Urothelium cell line (cell line): ENCODE measurements at regions not wholly inside any gene's neighbourhood (a gene's known extent, or its start where the extent isn't known, plus 50 kb on each side); places are given as distances from the start of the nearest gene placed in this dataset.
"Not testable (repeated sequence)": the region's sequence is repeated elsewhere in the genome, so short reads cannot be mapped to it uniquely, and the experiment has no call there.

Experiments used
- DNase-seq: peaks from one replicate; pipeline ENCODE4 v3.0.0; 2011; ENCODE audit warnings: low spot score, mixed read lengths
- FAIRE-seq: peaks from 2 replicates; lab custom pipeline; 2011; peaks lifted over from hg19 to GRCh38; lab: Jason Lieb, UNC

- DNase-seq = peak; percentile 1
- not testable (repeated sequence) for FAIRE-seq
These were observed 137.5 kb upstream of the TP53TG3D start for GRCh38 chr16:32115562-32115961.

GRCh38 chr16:32116080-32116479 lies 137.0 kb upstream of the TP53TG3D start:
- DNase-seq = peak; percentile 2

GRCh38 chr16:32116533-32116932 lies 136.6 kb upstream of the TP53TG3D start:
- not testable (repeated sequence) for FAIRE-seq, DNase-seq

More at GRCh38 chr16:32116080-32116479, 137.0 kb upstream of the TP53TG3D start:
- no peak for FAIRE-seq

- not testable (repeated sequence) for DNase-seq, FAIRE-seq
These were observed 132.7 kb upstream of the TP53TG3D start for GRCh38 chr16:32120372-32120771.

GRCh38 chr16:32120779-32121178 lies 132.3 kb upstream of the TP53TG3D start:
- not testable (repeated sequence) for DNase-seq, FAIRE-seq

GRCh38 chr16:32121273-32121900 lies 131.7 kb upstream of the TP53TG3D start:
- FAIRE-seq, DNase-seq: not testable (repeated sequence)

- not testable (repeated sequence) for FAIRE-seq, DNase-seq
These were observed 100.7 kb upstream of the TP53TG3D start for GRCh38 chr16:32152434-32152833.

GRCh38 chr16:32187918-32188669 lies 65.0 kb upstream of the TP53TG3D start:
- not testable (repeated sequence) for FAIRE-seq, DNase-seq

GRCh38 chr16:32202585-32202984 lies 50.5 kb upstream of the TP53TG3D start:
- FAIRE-seq, DNase-seq: not testable (repeated sequence)
